Ectodermal cell (in vitro differentiated cells): ENCODE measurements at regions not wholly inside any gene's neighbourhood (a gene's known extent, or its start where the extent isn't known, plus 50 kb on each side); places are given as distances from the start of the nearest gene placed in this dataset.
A peak's percentile ranks its signal among the peaks of the same experiment; 100 is the strongest.

Experiments used
- H3K27ac ChIP-seq: 2 replicates; pipeline ENCODE4 v1.7.0; 2013; ENCODE audit warnings: mild to moderate bottlenecking, low read depth, low read length; ENCODE audit not compliant: insufficient read depth, poor library complexity, severe bottlenecking
- H3K27me3 ChIP-seq: 2 replicates; pipeline ENCODE4 v1.7.0; 2013; ENCODE audit warnings: mild to moderate bottlenecking, low read length; ENCODE audit not compliant: insufficient read depth, control insufficient read depth, poor library complexity, severe bottlenecking
- H3K36me3 ChIP-seq: one replicate; pipeline ENCODE4 v1.7.0; 2013; ENCODE audit warnings: low read length; ENCODE audit not compliant: control insufficient read depth, insufficient read depth
- H3K4me1 ChIP-seq: one replicate; pipeline ENCODE4 v1.7.0; 2013; ENCODE audit warnings: low read length; ENCODE audit not compliant: control insufficient read depth, insufficient read depth
- H3K4me3 ChIP-seq: 2 replicates; pipeline ENCODE4 v1.7.0; 2013; ENCODE audit warnings: low read depth, low read length, control low read depth; ENCODE audit not compliant: insufficient read depth
- H3K9me3 ChIP-seq: 2 replicates; pipeline ENCODE4 v1.7.0; 2013; ENCODE audit warnings: mild to moderate bottlenecking, low read length, moderate library complexity; ENCODE audit not compliant: control insufficient read depth
- WGBS, 2 experiments: methylation state at CpG; one replicate each; pipeline ENCODE4 v1.1.7; 2013; ENCODE audit warnings: missing lambda C conversion rate in 2 of 2; 5-methylcytosine and 5-hydroxymethylcytosine counted together

DNA sequence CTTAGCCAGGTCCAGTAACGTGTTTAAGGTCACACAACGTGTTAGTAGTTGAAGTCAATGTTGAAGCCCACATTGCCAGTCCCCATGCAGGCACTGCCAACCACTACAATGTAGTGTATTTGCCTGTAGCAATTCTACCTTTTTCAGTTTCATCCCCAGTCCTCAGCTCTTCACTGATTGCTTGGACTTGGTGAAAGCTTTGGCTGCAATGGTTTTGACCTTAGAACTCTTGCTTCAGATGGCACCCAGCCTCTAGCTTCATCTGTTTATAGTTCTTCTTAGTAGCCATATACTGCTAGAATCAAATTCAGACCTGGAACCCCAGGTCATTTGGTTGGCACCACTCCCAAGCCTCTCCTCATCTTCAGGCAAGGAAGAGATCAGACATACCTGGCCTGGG lies 345.4 kb upstream of the SEMA6D start:
- 91 to 92% methylated on average over 2 of the region's 2 CpGs for WGBS, 2 experiments
- H3K4me3 ChIP-seq: no peak overlapping the region
- H3K9me3 ChIP-seq: no peaks in the 10 kb centered on the region
- H3K36me3 ChIP-seq: no peaks in the 10 kb centered on the region
- no peaks in the 10 kb centered on the region for H3K27me3 ChIP-seq
- H3K27ac ChIP-seq: no peak overlapping the region
- no peaks in the 10 kb centered on the region for H3K4me1 ChIP-seq

DNA sequence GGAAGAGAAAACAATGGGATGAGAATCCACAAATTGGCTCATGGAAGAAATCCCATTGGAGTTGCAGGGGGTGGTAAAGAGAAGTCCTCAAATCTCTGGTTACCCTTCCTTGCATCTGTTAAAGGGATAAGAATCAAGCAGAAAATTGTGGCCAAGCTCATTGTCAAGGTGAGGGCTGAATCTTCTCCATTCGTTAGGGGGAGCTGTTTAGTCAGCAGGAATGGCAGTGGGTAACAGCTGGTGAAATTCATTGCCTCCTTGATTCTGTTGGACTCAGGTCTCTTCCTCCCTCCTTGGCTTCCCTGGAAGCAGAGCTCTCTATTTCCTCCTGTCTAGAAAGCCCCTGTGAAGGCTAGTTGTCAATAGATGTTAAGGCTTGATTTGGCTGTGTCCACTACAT lies 343.1 kb upstream of the SEMA6D start:
- no peaks in the 10 kb centered on the region for H3K9me3 ChIP-seq
- H3K4me1 ChIP-seq: no peaks in the 10 kb centered on the region
- 8 to 15% methylated on average over 1 of the region's 1 CpG for WGBS, 2 experiments
- no peaks in the 10 kb centered on the region for H3K36me3 ChIP-seq
- H3K27me3 ChIP-seq: no peaks in the 10 kb centered on the region
- H3K27ac ChIP-seq: no peak overlapping the region
- no peak overlapping the region for H3K4me3 ChIP-seq

DNA sequence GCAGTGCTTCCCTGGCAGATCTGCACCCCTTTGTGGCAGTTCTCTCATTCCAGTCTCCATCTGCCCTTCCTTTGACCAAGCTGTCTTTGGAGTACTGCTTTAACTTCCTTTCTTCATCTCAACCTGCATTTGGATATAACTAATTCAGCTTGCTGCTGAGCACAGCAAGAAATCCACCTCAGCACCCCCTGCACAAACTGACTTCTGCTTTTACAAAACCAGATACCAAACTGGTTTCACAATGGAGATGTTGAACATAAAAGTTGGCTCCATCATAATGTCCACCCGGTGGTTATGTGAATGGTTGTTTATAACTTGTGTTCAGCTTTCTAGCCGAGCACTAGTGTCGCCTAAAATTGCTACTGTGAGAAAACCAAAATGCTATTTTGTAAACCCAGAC lies 341.1 kb upstream of the SEMA6D start:
- Histone ChIP-seq H3K9me3 (no peaks in the 10 kb centered on the region), H3K36me3 (no peaks in the 10 kb centered on the region), H3K4me1 (no peaks in the 10 kb centered on the region), H3K4me3 (no peak overlapping the region), H3K27me3 (no peaks in the 10 kb centered on the region), H3K27ac (no peak overlapping the region)
- 85 to 94% methylated on average over 3 of the region's 3 CpGs for WGBS, 2 experiments

DNA sequence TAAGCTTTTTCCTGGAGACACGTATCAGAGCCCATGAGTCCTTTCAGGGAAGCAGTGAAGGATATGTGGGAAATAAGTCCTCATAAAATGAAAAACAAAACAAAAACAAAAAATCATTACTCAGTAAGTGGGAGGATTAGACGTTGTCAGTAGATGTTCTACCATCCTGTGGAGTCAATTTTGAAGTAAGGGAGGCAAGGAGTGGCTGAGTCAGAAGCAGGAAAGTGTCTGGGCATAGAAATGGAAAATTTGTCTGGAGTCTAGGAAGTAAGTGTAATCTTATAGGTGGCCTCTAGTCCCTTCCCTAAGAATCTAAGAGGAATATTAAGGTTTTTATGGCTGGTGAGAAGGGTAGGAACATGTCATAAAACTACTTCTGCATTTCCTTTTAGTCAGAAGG lies 339.8 kb upstream of the SEMA6D start:
- Histone ChIP-seq H3K4me3 (no peak overlapping the region), H3K27me3 (no peaks in the 10 kb centered on the region), H3K27ac (no peak overlapping the region), H3K36me3 (no peaks in the 10 kb centered on the region), H3K9me3 (no peaks in the 10 kb centered on the region), H3K4me1 (no peaks in the 10 kb centered on the region)
- WGBS, 2 experiments: 72 to 85% methylated on average over 2 of the region's 2 CpGs

GRCh38 chr15:47378527-47378926 lies 338.8 kb upstream of the SEMA6D start:
- Histone ChIP-seq H3K9me3 (no peaks in the 10 kb centered on the region), H3K27me3 (no peaks in the 10 kb centered on the region), H3K27ac (no peak overlapping the region), H3K4me3 (no peak overlapping the region), H3K36me3 (no peaks in the 10 kb centered on the region), H3K4me1 (no peaks in the 10 kb centered on the region)
- 62 to 80% methylated on average over 2 of the region's 2 CpGs for WGBS, 2 experiments

DNA sequence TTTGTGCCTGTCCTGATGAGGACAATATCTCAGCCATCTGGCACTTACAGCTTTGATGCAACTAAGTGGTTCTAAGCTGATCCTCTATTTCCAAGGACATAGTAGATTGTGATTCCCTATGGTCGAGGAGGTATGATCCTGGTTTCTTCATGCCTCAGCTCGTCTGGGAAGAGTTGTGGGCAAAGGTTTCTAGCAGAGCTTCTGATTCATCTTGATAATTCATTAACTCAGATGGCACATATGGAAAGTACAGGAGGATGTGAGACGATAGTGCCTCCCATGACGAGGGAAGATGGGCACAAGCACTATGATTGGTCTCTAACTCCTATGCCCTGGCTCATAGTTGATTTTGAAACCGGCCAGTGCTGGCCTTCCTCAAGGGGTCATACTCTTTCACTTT lies 334.2 kb upstream of the SEMA6D start:
- Histone ChIP-seq H3K9me3 (no peaks in the 10 kb centered on the region), H3K36me3 (no peaks in the 10 kb centered on the region), H3K4me3 (no peak overlapping the region), H3K27ac (no peak overlapping the region), H3K27me3 (no peaks in the 10 kb centered on the region), H3K4me1 (peaks cover 3% of the 10 kb centered on the region)
- WGBS, 2 experiments: 92 to 99% methylated on average over 5 of the region's 5 CpGs

GRCh38 chr15:47383801-47384200 lies 333.5 kb upstream of the SEMA6D start:
- Histone ChIP-seq H3K27ac (peak overlapping the region; percentile 48), H3K4me1 (peaks cover 3% of the 10 kb centered on the region)
- 93% methylated on average over 3 of the region's 3 CpGs for WGBS, 2 experiments

DNA sequence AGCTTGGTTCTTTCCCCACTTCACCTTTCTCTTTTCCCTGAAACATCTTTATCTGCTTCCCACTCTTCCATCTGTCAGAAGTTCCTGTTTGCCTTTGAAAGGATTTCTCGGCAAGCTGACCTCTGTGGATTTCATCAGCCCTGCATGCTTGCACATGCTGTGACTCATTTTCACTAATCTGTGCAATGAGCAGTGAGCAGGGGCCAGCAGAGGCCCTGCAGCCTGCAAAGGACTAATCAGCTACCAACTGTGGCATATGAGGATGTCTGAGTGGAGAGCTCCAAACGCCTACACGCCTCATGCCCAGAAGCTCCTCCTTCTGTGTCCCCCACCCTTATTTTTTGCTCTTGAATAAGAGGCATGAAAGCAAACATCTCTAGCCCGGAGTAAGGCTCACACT lies 333.0 kb upstream of the SEMA6D start:
- WGBS, 2 experiments: 51 to 63% methylated on average over 3 to 4 of the region's 4 CpGs
- Histone ChIP-seq H3K36me3 (no peaks in the 10 kb centered on the region), H3K4me3 (no peak overlapping the region), H3K4me1 (peaks cover 3% of the 10 kb centered on the region), H3K9me3 (no peaks in the 10 kb centered on the region), H3K27ac (peak overlapping the region; percentile 48), H3K27me3 (no peaks in the 10 kb centered on the region)

More at GRCh38 chr15:47383801-47384200, 333.5 kb upstream of the SEMA6D start:
- H3K4me3 ChIP-seq: no peak overlapping the region
- H3K36me3 ChIP-seq: no peaks in the 10 kb centered on the region
- H3K27me3 ChIP-seq: no peaks in the 10 kb centered on the region
- no peaks in the 10 kb centered on the region for H3K9me3 ChIP-seq

- H3K36me3 ChIP-seq: no peaks in the 10 kb centered on the region
- WGBS, 2 experiments: 90 to 100% methylated on average over 1 of the region's 2 CpGs
- no peak overlapping the region for H3K4me3 ChIP-seq
- H3K9me3 ChIP-seq: no peaks in the 10 kb centered on the region
- no peak overlapping the region for H3K27ac ChIP-seq
- H3K4me1 ChIP-seq: peaks cover 3% of the 10 kb centered on the region
- H3K27me3 ChIP-seq: no peaks in the 10 kb centered on the region
Observed at GRCh38 chr15:47384776-47385175, 332.5 kb upstream of the SEMA6D start.

- no peaks in the 10 kb centered on the region for H3K9me3 ChIP-seq
- peaks cover 3% of the 10 kb centered on the region for H3K4me1 ChIP-seq
- no peak overlapping the region for H3K4me3 ChIP-seq
- no peaks in the 10 kb centered on the region for H3K27me3 ChIP-seq
- H3K36me3 ChIP-seq: no peaks in the 10 kb centered on the region
- H3K27ac ChIP-seq: no peak overlapping the region
- 94 to 96% methylated on average over 5 of the region's 5 CpGs for WGBS, 2 experiments
Observed at GRCh38 chr15:47386459-47386858, 330.8 kb upstream of the SEMA6D start.

DNA sequence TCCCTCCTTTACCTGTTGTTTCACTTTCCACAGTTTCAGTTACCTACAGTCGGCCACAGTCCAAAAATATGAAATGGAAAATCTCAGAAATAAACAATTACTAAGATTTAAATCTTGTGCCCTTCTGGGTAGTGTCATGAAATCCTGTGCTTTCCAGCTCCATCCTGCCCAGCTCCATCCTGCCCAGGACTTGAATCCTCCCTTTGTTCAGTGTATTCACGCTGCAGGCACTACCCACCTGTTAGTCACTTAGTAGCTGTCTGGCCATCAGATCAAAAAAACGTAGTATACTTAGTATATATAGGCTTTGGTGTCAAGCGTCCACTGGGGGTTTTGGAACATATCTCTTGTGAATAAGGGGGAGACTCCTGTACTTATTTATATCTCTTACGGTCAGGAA lies 329.0 kb upstream of the SEMA6D start:
- peaks cover 3% of the 10 kb centered on the region for H3K4me1 ChIP-seq
- no peaks in the 10 kb centered on the region for H3K27me3 ChIP-seq
- 94 to 95% methylated on average over 3 to 5 of the region's 5 CpGs for WGBS, 2 experiments
- no peaks in the 10 kb centered on the region for H3K36me3 ChIP-seq
- no peak overlapping the region for H3K27ac ChIP-seq
- H3K9me3 ChIP-seq: no peaks in the 10 kb centered on the region
- H3K4me3 ChIP-seq: no peak overlapping the region
